ENCODE measurements at regions not wholly inside any gene's neighbourhood (a gene's known extent, or its start where the extent isn't known, plus 50 kb on each side); places are given as distances from the start of the nearest gene placed in this dataset.

DNA sequence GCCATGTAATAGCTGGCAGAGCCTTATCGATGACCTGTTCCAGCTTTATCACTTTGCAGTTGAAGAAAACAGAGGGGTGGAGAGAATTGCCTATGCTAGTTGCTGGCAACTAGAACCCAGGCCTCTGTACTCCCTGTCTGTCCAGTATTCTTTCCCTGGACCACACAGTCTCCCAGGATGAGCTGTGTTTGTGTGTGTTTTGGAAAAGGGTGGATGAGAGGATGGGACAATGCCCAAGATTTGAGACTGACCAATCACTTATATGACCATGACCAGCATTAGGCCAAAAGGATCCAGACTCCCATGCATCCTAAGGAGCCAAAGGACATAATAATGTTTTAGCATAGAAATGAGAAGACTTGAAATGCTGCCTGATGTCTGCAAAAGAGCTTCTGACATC, 102.6 kb downstream of the CD200R1L start:
- TF ChIP-seq, protein P1, sequence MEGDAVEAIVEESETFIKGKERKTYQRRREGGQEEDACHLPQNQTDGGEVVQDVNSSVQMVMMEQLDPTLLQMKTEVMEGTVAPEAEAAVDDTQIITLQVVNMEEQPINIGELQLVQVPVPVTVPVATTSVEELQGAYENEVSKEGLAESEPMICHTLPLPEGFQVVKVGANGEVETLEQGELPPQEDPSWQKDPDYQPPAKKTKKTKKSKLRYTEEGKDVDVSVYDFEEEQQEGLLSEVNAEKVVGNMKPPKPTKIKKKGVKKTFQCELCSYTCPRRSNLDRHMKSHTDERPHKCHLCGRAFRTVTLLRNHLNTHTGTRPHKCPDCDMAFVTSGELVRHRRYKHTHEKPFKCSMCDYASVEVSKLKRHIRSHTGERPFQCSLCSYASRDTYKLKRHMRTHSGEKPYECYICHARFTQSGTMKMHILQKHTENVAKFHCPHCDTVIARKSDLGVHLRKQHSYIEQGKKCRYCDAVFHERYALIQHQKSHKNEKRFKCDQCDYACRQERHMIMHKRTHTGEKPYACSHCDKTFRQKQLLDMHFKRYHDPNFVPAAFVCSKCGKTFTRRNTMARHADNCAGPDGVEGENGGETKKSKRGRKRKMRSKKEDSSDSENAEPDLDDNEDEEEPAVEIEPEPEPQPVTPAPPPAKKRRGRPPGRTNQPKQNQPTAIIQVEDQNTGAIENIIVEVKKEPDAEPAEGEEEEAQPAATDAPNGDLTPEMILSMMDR (conservative IDR thresholded peaks at IDR 0.05 in 1 of 2, IDR thresholded peaks at IDR 0.05 in 1 of 2; ENCODE audit: extremely low read depth in 1 of 2, insufficient read depth in 1 of 2, low read depth in 1 of 2, low read length in 2 of 2): no peak
- TF ChIP-seq EZH2 (IDR thresholded peaks at IDR 0.05; ENCODE audit: borderline replicate concordance, low read length): no peak
